Liver (tissue), 8 donors: ENCODE measurements at regions not wholly inside any gene's neighbourhood (a gene's known extent, or its start where the extent isn't known, plus 50 kb on each side); places are given as distances from the start of the nearest gene placed in this dataset.

Experiments
- DNase-seq: peaks from one replicate; pipeline ENCODE4 v3.0.0-alpha.2; 2017; ENCODE audit warnings: low spot score
- H3K27ac ChIP-seq, 2 donors: one replicate each; pipeline ENCODE4 v1.7.0; 2013; ENCODE audit warnings: inconsistent platforms in 2 of 2, low read length in 2 of 2, control low read depth in 1 of 2, low read depth in 1 of 2, mild to moderate bottlenecking in 1 of 2
- H3K27me3 ChIP-seq, 4 donors: one replicate each; pipeline versions ENCODE4 v1.6.1 to v1.7.0; 2013; ENCODE audit warnings: low read length in 3 of 4, inconsistent platforms in 1 of 4, mild to moderate bottlenecking in 1 of 4, moderate library complexity in 1 of 4; ENCODE audit not compliant: control insufficient read depth in 4 of 4, insufficient read depth in 4 of 4
- H3K36me3 ChIP-seq, 4 donors: one replicate each; pipeline versions ENCODE4 v1.6.1 to v1.7.0; 2013; ENCODE audit warnings: low read length in 3 of 4, mild to moderate bottlenecking in 3 of 4, low read depth in 1 of 4, moderate library complexity in 1 of 4; ENCODE audit not compliant: control insufficient read depth in 4 of 4, insufficient read depth in 3 of 4
- H3K4me1 ChIP-seq, 4 donors: one replicate each; pipeline versions ENCODE4 v1.6.1 to v1.7.0; 2013; ENCODE audit warnings: low read length in 3 of 4, mild to moderate bottlenecking in 3 of 4, moderate library complexity in 1 of 4; ENCODE audit not compliant: control insufficient read depth in 4 of 4, insufficient read depth in 4 of 4
- H3K4me3 ChIP-seq, 3 donors: one replicate each; pipeline versions ENCODE4 v1.6.1 to v1.7.0; 2013; ENCODE audit warnings: low read length in 3 of 3, control low read depth in 1 of 3, low read depth in 1 of 3, mild to moderate bottlenecking in 1 of 3
- H3K9ac ChIP-seq, 2 donors: one replicate each; pipeline ENCODE4 v1.7.0; 2013; ENCODE audit warnings: low read length in 2 of 2, mild to moderate bottlenecking in 2 of 2, moderate library complexity in 2 of 2, control low read depth in 1 of 2, low read depth in 1 of 2
- H3K9me3 ChIP-seq, 4 donors: one replicate each; pipeline versions ENCODE4 v1.6.1 to v1.7.0; 2013; ENCODE audit warnings: low read length in 3 of 4; ENCODE audit not compliant: control insufficient read depth in 4 of 4
- ATF3 ChIP-seq: IDR thresholded peaks from 2 replicates; pipeline ENCODE4 v1.6.1; 2016; ENCODE audit warnings: antibody characterized with exemption
- CTCF ChIP-seq: fragments of 150-350 bp; IDR thresholded peaks from 2 replicates; pipeline ENCODE4 v1.5.1; 2017; ENCODE audit warnings: improper control_type of control experiment, low read depth, low read length; ENCODE audit not compliant: missing input control
- EGR1 ChIP-seq, 2 donors: IDR thresholded peaks; 2 replicates each; pipeline ENCODE4 v1.6.1; 2016 to 2018; ENCODE audit warnings: antibody characterized with exemption in 2 of 2, low read depth in 2 of 2
- FOXA1 ChIP-seq: IDR thresholded peaks from 2 replicates; pipeline ENCODE4 v1.6.1; 2016; ENCODE audit warnings: antibody characterized with exemption
- FOXA2 ChIP-seq: IDR thresholded peaks from 2 replicates; pipeline ENCODE4 v1.6.1; 2016; ENCODE audit warnings: antibody characterized with exemption
- GABPA ChIP-seq, 2 donors: IDR thresholded peaks in 1 of 2; conservative IDR thresholded peaks in 1 of 2; 2 replicates each; pipeline ENCODE4 v1.6.1; 2016; ENCODE audit warnings: antibody characterized with exemption in 2 of 2, mild to moderate bottlenecking in 1 of 2, moderate library complexity in 1 of 2
- HNF4A ChIP-seq, 2 donors: conservative IDR thresholded peaks; 2 replicates each; pipeline ENCODE4 v1.6.1; 2016; ENCODE audit warnings: antibody characterized with exemption in 2 of 2, mild to moderate bottlenecking in 2 of 2
- JUND ChIP-seq, 2 donors: IDR thresholded peaks; 2 replicates each; pipeline ENCODE4 v1.6.1; 2016; ENCODE audit warnings: antibody characterized with exemption in 2 of 2
- MAX ChIP-seq: IDR thresholded peaks from 2 replicates; pipeline ENCODE4 v1.6.1; 2016; ENCODE audit warnings: antibody characterized with exemption
- NR2F2 ChIP-seq: IDR thresholded peaks from 2 replicates; pipeline ENCODE4 v1.6.1; 2016; ENCODE audit warnings: antibody characterized with exemption
- RAD21 ChIP-seq, 2 donors: IDR thresholded peaks; 2 replicates each; pipeline ENCODE4 v1.6.1; 2016; ENCODE audit warnings: antibody characterized with exemption in 2 of 2, mild to moderate bottlenecking in 2 of 2
- REST ChIP-seq: IDR thresholded peaks from 2 replicates; pipeline ENCODE4 v1.6.1; 2016; ENCODE audit warnings: antibody characterized with exemption, mild to moderate bottlenecking
- RXRA ChIP-seq, 2 donors: IDR thresholded peaks; 2 replicates each; pipeline ENCODE4 v1.6.1; 2017 to 2018; ENCODE audit warnings: antibody characterized with exemption in 2 of 2, mild to moderate bottlenecking in 1 of 2
- SP1 ChIP-seq: IDR thresholded peaks from 2 replicates; pipeline ENCODE4 v1.6.1; 2018; ENCODE audit warnings: antibody characterized with exemption, mild to moderate bottlenecking
- TAF1 ChIP-seq: conservative IDR thresholded peaks from 2 replicates; pipeline ENCODE4 v1.6.1; 2016; ENCODE audit warnings: antibody characterized with exemption, mild to moderate bottlenecking
- YY1 ChIP-seq: IDR thresholded peaks from 2 replicates; pipeline ENCODE4 v1.6.1; 2016; ENCODE audit warnings: antibody characterized with exemption, mild to moderate bottlenecking
- ZBTB33 ChIP-seq: IDR thresholded peaks from 2 replicates; pipeline ENCODE4 v1.6.1; 2016; ENCODE audit warnings: antibody characterized with exemption
- WGBS: extraction: QIAGEN DNeasy Blood & Tissue Kit; methylation state at CpG from one replicate; pipeline ENCODE4 v1.1.7; 2013; 5-methylcytosine and 5-hydroxymethylcytosine counted together
- donor health status: healthy.
- donor health status: healthy.
- donor health status: healthy.
- donor health status: healthy.
- donor health status: healthy.

- H3K27ac ChIP-seq: no peak overlapping the region
- H3K9ac ChIP-seq: no peak overlapping the region
- no peaks in the 10 kb centered on the region for H3K9me3 ChIP-seq
- H3K4me1 ChIP-seq: no peaks in the 10 kb centered on the region
- 97% methylated on average over 2 of the region's 2 CpGs for WGBS
- no peak for DNase-seq
- H3K4me3 ChIP-seq: no peak overlapping the region
- no peaks in the 10 kb centered on the region for H3K27me3 ChIP-seq
- H3K36me3 ChIP-seq: no peaks in the 10 kb centered on the region
- TF ChIP-seq YY1 (no peak), ATF3 (no peak), CTCF (no peak), EGR1 (IDR thresholded peaks at IDR 0.05; ENCODE audit: low read depth in 2 of 2) (no peak), FOXA1 (no peak), REST (no peak), JUND (IDR thresholded peaks at IDR 0.05) (no peak), GABPA (IDR thresholded peaks at IDR 0.05 in 1 of 2, conservative IDR thresholded peaks at IDR 0.05 in 1 of 2) (no peak), NR2F2 (no peak)
Observed at GRCh38 chr2:200144571-200144970, 161.9 kb upstream of the SPATS2L start.

- peaks cover 0 to 5% (median 2%) of the 10 kb centered on the region in 4 donors for H3K9me3 ChIP-seq
- TF ChIP-seq TAF1: no peak
- no peak for TF ChIP-seq ATF3
- TF ChIP-seq RXRA (IDR thresholded peaks at IDR 0.05): no peak
- TF ChIP-seq MAX: no peak
- TF ChIP-seq ZBTB33: no peak
- no peak for TF ChIP-seq YY1
- no peak for TF ChIP-seq REST
- no peak for TF ChIP-seq SP1
- no peak for TF ChIP-seq CTCF
- TF ChIP-seq GABPA (IDR thresholded peaks at IDR 0.05 in 1 of 2, conservative IDR thresholded peaks at IDR 0.05 in 1 of 2): no peak
- no peak for TF ChIP-seq NR2F2
- no peak for TF ChIP-seq FOXA1
- TF ChIP-seq RAD21 (IDR thresholded peaks at IDR 0.05): no peak
- no peak for TF ChIP-seq EGR1 (IDR thresholded peaks at IDR 0.05; ENCODE audit: low read depth in 2 of 2)
- no peak for TF ChIP-seq FOXA2
- TF ChIP-seq JUND (IDR thresholded peaks at IDR 0.05): no peak
- no peak for TF ChIP-seq HNF4A (conservative IDR thresholded peaks at IDR 0.05)
- H3K4me1 ChIP-seq: no peaks in the 10 kb centered on the region
- H3K9ac ChIP-seq: no peak overlapping the region
- WGBS: 80% methylated on average over 3 of the region's 3 CpGs
- DNase-seq: no peak
- peaks cover 0 to 2% (median 0%) of the 10 kb centered on the region in 4 donors for H3K36me3 ChIP-seq
- H3K27me3 ChIP-seq: no peaks in the 10 kb centered on the region
- no peak overlapping the region for H3K27ac ChIP-seq
- H3K4me3 ChIP-seq: no peak overlapping the region
Observed at GRCh38 chr2:200146501-200146900, 160.0 kb upstream of the SPATS2L start.
